Vagina (tissue), 2 donors: ENCODE measurements at regions not wholly inside any gene's neighbourhood (a gene's known extent, or its start where the extent isn't known, plus 50 kb on each side); places are given as distances from the start of the nearest gene placed in this dataset.
A peak's percentile ranks its signal among the peaks of the same experiment; 100 is the strongest.

Experiments used
- DNase-seq, 2 donors: peaks; one replicate each; pipeline ENCODE4 v3.0.0-alpha.2; 2017; ENCODE audit errors: extremely low spot score in 2 of 2
- H3K27ac ChIP-seq: fragments of 200-600 bp; sonication (generic); one replicate; pipeline ENCODE4 v1.5.1; 2019
- H3K27me3 ChIP-seq: fragments of 200-600 bp; sonication (generic); one replicate; pipeline ENCODE4 v1.5.1; 2019
- H3K36me3 ChIP-seq, 2 donors: fragments of 200-600 bp; sonication (generic); one replicate each; pipeline ENCODE4 v1.5.1; 2017 to 2019
- H3K4me1 ChIP-seq: fragments of 200-600 bp; sonication (generic); one replicate; pipeline ENCODE4 v1.5.1; 2019
- H3K4me3 ChIP-seq, 2 donors: fragments of 200-600 bp; sonication (generic); 1 replicate in 1 of 2; 2 replicates in 1 of 2; pipeline ENCODE4 v1.5.1; 2016 to 2019
- H3K9me3 ChIP-seq: fragments of 200-600 bp; sonication (generic); one replicate; pipeline ENCODE4 v1.5.1; 2019
- POLR2A ChIP-seq, 2 donors: fragments of 450-650 bp; IDR thresholded peaks; one replicate each; pipeline ENCODE4 v1.6.1; 2017; ENCODE audit warnings: antibody characterized with exemption in 2 of 2, mild to moderate bottlenecking in 2 of 2, moderate library complexity in 2 of 2
- POLR2AphosphoS5 ChIP-seq, 2 donors: sonication (generic); formaldehyde crosslinking; IDR thresholded peaks; one replicate each; pipeline ENCODE4 v1.9.0; 2017; ENCODE audit warnings: antibody characterized with exemption in 2 of 2, mild to moderate bottlenecking in 2 of 2, low read depth in 1 of 2; ENCODE audit not compliant: insufficient read depth in 1 of 2
- intact Hi-C: fragments of 100-400 bp; cut with DNase I; formaldehyde crosslinking; loops from one replicate; pipeline ENCODE4 v1.15.1; 2023
- TF ChIP-seq, protein P1 (sequence below), 3 experiments: fragments of 450-650 bp in 2 of 3; fragments of 200-600 bp in 1 of 3; sonication (generic) in 1 of 3; IDR thresholded peaks; one replicate each; pipeline ENCODE4 v1.5.1; 2017 to 2019; ENCODE audit warnings: antibody characterized with exemption in 3 of 3, mild to moderate bottlenecking in 2 of 3, moderate library complexity in 2 of 3

- Histone ChIP-seq H3K4me1 (peaks cover 17% of the 10 kb centered on the region), H3K27ac (peak overlapping the region; percentile 4), H3K9me3 (no peaks in the 10 kb centered on the region), H3K27me3 (no peaks in the 10 kb centered on the region), H3K36me3 (no peaks in the 10 kb centered on the region), H3K4me3 (no peak overlapping the region)
- intact Hi-C loops: no loop called here
- no peak for DNase-seq
- no peak for TF ChIP-seq POLR2A (IDR thresholded peaks at IDR 0.05)
- TF ChIP-seq POLR2AphosphoS5 (IDR thresholded peaks at IDR 0.05; ENCODE audit: insufficient read depth in 1 of 2, low read depth in 1 of 2): no peak
- TF ChIP-seq, protein P1, sequence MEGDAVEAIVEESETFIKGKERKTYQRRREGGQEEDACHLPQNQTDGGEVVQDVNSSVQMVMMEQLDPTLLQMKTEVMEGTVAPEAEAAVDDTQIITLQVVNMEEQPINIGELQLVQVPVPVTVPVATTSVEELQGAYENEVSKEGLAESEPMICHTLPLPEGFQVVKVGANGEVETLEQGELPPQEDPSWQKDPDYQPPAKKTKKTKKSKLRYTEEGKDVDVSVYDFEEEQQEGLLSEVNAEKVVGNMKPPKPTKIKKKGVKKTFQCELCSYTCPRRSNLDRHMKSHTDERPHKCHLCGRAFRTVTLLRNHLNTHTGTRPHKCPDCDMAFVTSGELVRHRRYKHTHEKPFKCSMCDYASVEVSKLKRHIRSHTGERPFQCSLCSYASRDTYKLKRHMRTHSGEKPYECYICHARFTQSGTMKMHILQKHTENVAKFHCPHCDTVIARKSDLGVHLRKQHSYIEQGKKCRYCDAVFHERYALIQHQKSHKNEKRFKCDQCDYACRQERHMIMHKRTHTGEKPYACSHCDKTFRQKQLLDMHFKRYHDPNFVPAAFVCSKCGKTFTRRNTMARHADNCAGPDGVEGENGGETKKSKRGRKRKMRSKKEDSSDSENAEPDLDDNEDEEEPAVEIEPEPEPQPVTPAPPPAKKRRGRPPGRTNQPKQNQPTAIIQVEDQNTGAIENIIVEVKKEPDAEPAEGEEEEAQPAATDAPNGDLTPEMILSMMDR (IDR thresholded peaks at IDR 0.05): no peak
Observed at GRCh38 chr21:15932726-15933125, 202.9 kb downstream of the USP25 start.

DNA sequence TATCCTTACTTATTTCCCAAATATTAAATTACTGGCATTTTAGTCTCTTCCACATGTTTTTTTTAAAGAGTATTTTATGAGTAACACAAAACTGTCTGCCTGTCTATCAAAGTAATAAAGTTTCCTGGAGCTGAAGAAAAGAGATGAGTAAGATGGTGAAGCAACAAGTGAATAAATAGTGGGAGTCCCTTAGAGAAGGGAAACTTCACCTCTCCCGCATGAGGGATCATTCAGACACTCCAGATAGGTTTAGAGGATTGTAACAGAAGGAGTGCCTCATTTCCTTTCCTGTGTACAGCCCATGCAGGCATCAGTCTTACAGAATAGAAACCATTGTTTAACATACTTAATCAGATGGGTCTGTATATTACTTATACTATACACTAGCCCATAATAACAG is 205.7 kb downstream of the USP25 start:
- intact Hi-C loops: no loop called here
- Histone ChIP-seq H3K36me3 (no peaks in the 10 kb centered on the region), H3K27ac (no peak overlapping the region), H3K4me1 (no peaks in the 10 kb centered on the region), H3K9me3 (no peaks in the 10 kb centered on the region), H3K27me3 (no peaks in the 10 kb centered on the region), H3K4me3 (no peak overlapping the region)
- no peak for TF ChIP-seq POLR2A (IDR thresholded peaks at IDR 0.05)
- TF ChIP-seq, protein P1 (IDR thresholded peaks at IDR 0.05): no peak
- TF ChIP-seq POLR2AphosphoS5 (IDR thresholded peaks at IDR 0.05; ENCODE audit: insufficient read depth in 1 of 2, low read depth in 1 of 2): no peak
- DNase-seq: no peak

DNA sequence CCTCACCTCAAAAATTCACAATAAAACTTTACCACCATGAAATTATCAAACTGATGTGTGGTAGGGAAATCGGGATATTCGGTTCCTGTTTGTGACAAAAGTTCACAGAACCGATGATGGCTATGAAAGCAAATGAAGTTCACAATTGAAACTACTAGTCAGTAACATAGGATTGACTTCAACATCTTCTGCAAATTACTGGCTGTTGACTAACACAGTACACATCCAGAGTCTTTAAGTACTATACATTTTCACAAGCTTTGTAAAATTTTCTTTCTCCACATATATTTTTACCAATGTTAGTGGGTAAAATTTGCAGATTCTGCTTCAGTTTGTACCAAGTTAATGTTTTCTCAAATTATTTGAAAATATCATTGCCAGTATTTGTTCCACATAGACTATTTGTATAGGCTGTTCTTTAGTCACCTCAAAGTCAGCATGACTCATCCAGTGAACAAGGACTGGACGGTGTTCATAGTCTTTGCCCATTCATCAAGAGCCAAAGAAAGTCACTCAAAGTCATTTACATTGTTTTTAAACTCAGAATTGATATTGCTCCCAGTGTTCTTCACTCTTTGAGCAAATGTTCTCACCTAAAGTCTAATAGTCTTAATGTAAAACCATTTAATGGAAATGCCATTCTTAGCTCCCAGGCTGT is 213.4 kb downstream of the USP25 start:
- no peak for TF ChIP-seq POLR2AphosphoS5 (IDR thresholded peaks at IDR 0.05; ENCODE audit: insufficient read depth in 1 of 2, low read depth in 1 of 2)
- TF ChIP-seq POLR2A (IDR thresholded peaks at IDR 0.05): no peak
- TF ChIP-seq, protein P1 (IDR thresholded peaks at IDR 0.05): no peak
- intact Hi-C loops: no loop called here
- Histone ChIP-seq H3K27me3 (no peaks in the 10 kb centered on the region), H3K27ac (no peak overlapping the region), H3K4me1 (peaks cover 7% of the 10 kb centered on the region), H3K36me3 (no peaks in the 10 kb centered on the region), H3K4me3 (no peak overlapping the region), H3K9me3 (no peaks in the 10 kb centered on the region)
- no peak for DNase-seq

- Histone ChIP-seq H3K27ac (no peak overlapping the region), H3K27me3 (no peaks in the 10 kb centered on the region), H3K4me1 (peaks cover 7% of the 10 kb centered on the region), H3K4me3 (no peak overlapping the region), H3K9me3 (no peaks in the 10 kb centered on the region), H3K36me3 (no peaks in the 10 kb centered on the region)
- DNase-seq: no peak
- intact Hi-C loops: no loop called here
- TF ChIP-seq POLR2A (IDR thresholded peaks at IDR 0.05): no peak
- TF ChIP-seq, protein P1 (IDR thresholded peaks at IDR 0.05): no peak
- TF ChIP-seq POLR2AphosphoS5 (IDR thresholded peaks at IDR 0.05; ENCODE audit: insufficient read depth in 1 of 2, low read depth in 1 of 2): no peak
Observed at GRCh38 chr21:15947677-15948076, 217.9 kb downstream of the USP25 start.

DNA sequence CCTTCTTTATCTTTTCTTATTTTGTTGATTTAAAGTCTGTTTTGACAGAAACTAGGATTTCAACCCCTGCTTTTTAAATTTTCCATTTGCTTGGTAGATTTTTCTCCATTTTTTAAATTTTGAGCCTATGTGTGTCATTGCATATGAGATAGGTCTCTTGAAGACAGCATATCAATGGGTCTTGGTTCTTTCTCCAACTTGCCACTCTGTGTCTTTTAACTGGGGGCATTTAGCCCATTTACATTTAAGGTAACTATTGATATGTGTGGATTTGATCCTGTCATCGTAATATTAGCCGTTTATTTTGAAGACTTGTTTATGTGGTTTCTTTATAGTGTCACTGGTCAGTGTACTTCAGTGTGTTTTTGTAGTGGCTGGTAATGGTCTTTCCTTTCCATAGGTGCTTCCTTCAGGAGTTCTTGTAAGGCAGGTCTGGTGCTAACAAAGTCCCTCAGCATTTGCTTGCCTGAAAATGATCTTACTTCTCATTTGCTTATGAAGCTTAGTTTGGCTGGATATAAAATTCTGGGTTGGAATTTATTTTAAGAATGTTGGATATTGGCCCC is 223.9 kb downstream of the USP25 start:
- H3K36me3 ChIP-seq: no peaks in the 10 kb centered on the region
- TF ChIP-seq POLR2A (IDR thresholded peaks at IDR 0.05) (no peak), POLR2AphosphoS5 (IDR thresholded peaks at IDR 0.05; ENCODE audit: insufficient read depth in 1 of 2, low read depth in 1 of 2) (no peak)
- TF ChIP-seq, protein P1 (IDR thresholded peaks at IDR 0.05): no peak
- DNase-seq: no peak
- H3K4me3 ChIP-seq: no peak overlapping the region
- intact Hi-C loops: no loop called here
- no peaks in the 10 kb centered on the region for H3K27me3 ChIP-seq
- H3K9me3 ChIP-seq: peaks cover 5% of the 10 kb centered on the region
- H3K27ac ChIP-seq: no peak overlapping the region
- H3K4me1 ChIP-seq: no peaks in the 10 kb centered on the region
